GM18867 (cell line): ENCODE measurements at regions not wholly inside any gene's neighbourhood (a gene's known extent, or its start where the extent isn't known, plus 50 kb on each side); places are given as distances from the start of the nearest gene placed in this dataset.
"Not testable (repeated sequence)": the region's sequence is repeated elsewhere in the genome, so short reads cannot be mapped to it uniquely, and the experiment has no call there.

Experiments
- ATAC-seq: cut with Tn5 transposase; IDR thresholded peaks from one replicate; pipeline ENCODE4 v1.9.1; 2021; ENCODE audit warnings: mild to moderate bottlenecking, moderate library complexity; ENCODE audit not compliant: unreplicated experiment

GRCh38 chr19:30228835-30229524, 143.2 kb upstream of the ZNF536 start:
- ATAC-seq = no peak

GRCh38 chr19:30229525-30230174, 142.5 kb upstream of the ZNF536 start:
- ATAC-seq = no peak

GRCh38 chr19:30231408-30232318, 140.5 kb upstream of the ZNF536 start:
- ATAC-seq = no peak

DNA sequence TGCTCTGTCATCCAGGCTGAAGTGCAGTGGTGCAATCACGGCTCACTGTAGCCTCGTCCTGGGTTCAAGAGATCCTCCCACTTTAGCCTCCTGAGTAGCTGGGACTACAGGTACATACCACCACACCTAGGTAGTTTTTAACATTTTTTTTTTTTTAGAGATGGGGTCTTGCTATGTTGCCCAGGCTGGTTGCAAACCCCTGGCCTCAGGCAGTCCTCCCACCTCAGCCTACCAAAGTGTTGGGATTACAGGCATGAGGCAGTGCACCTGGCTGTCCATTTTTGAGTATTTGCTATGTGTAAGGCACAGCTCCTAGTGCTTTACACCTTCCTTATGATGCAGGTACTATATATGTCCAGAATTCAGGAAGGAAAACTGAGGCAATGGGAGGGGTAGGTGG, 138.8 kb upstream of the ZNF536 start:
- no peak for ATAC-seq

DNA sequence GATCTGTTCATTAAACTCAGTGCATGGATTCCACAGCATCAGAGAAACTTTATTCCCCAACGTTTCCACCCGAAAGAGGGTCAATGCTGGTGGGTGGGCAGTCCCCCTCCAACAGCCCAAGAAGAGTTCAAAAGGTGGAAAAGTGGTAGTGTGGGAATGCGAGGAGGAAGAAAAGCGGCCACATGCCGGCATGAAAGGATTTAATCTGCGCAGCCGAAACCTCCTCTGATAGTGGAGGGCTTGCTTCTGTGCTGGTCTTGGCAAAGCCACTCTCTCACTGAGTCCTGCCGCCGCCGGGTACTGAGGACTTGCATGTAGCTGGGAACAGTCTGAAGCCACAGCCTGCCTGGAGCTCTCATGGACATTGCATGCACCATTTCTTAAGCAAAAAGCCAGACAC, 136.2 kb upstream of the ZNF536 start:
- no peak for ATAC-seq

GRCh38 chr19:30236587-30236986, 135.6 kb upstream of the ZNF536 start:
- no peak for ATAC-seq

DNA sequence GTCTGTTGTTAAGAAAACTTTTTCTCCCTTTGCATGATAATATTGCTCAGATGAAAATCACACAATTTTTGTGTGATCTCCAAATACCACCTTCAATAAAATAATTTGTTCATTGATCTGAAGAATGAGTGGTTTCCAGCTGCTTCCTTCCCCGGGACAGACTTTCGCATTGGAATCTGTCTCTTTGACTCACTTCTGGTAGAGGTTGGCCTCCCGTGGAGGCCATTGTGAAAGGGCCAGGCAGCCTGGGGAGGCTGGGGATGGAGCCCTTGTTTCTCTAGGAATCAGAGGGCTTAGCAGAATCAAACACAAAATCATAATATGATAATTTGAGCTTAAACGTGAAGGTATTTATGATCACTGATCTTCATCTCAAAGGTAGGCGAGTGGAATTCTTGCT, 135.0 kb upstream of the ZNF536 start:
- ATAC-seq = no peak

- no peak for ATAC-seq
Measured at GRCh38 chr19:30240904-30241695, 131.1 kb upstream of the ZNF536 start.

- no peak for ATAC-seq
Measured at GRCh38 chr19:30244533-30244932, 127.7 kb upstream of the ZNF536 start.

GRCh38 chr19:30245401-30246039, 126.7 kb upstream of the ZNF536 start:
- no peak for ATAC-seq

DNA sequence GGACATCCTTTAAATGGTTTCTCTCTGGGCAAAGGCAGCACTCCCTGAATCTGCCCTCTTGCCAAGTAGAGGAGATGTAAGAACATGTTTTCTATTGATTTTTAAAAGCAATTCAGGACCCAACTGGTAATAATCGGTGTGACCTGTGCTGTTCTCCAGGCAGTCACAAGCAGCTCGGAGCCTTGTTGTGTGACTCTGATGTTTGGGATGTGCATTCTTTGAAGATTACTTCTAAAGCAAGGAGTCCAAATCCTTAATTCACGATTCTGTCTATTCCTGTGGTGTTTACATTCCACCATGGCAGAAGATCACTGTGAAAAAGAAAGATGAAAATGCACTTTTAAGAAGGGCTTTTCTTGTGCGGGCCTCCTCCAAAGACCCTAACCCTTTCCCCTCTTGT, 122.3 kb upstream of the ZNF536 start:
- ATAC-seq = no peak

DNA sequence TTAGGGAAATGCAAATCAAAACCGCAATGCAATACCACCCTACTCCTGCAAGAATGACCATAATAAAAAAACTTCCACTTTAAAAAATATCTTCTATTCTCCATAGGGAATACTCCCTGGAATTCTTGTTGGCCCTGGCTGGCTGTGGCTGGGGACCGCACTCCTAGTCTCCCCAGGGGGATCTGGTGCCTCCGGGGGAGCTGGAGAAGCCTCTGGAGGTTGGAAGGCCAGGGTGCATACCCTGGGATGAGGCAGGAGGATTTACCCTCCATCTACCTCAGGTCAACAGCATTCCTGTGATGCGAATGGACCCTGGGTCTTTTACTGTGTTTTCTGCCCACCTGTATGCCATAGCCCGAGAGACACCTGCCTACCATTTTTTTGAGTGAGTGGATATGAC, 120.0 kb upstream of the ZNF536 start:
- ATAC-seq = no peak

DNA sequence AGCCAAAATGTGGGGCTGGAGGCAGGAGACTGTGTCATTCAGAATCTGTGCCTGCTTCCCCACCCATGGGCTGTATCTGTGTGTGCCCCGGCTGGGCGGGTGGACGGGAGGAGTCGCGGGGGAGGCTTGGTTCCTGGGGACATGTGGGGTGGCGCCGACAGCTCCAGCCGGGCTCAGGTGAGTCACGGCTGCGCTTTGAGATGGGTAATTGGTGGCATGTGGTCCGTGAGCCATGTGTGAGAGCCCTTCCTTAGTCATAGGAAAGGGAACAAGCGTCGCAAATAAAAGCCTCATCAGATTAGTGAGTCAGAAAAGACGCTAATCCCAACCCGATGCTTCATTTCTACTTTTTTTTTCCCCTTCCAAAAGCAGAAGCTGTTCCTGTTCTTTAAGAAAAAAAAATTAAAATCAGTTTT, 118.6 kb upstream of the ZNF536 start:
- no peak for ATAC-seq

DNA sequence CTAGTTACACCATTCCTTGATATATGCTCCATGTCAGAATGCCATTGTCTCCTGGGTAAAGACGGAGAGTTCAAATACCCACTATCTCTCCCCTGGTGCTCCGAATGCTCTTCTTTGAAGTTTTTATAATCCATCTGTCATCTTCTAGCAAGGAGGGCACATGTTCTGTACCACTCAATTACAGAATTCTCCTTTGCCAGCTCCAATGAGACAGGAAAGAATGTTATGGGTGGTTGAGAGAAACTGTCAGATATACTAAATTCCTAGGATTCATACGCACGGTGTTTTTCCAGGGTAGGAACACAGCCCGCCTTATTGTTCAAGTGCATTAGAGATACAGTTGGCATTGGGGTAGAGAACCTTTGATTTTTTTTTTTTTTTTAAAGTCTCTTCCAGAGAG, 118.0 kb upstream of the ZNF536 start:
- ATAC-seq = no peak

GRCh38 chr19:30254789-30255188, 117.4 kb upstream of the ZNF536 start:
- ATAC-seq = no peak

DNA sequence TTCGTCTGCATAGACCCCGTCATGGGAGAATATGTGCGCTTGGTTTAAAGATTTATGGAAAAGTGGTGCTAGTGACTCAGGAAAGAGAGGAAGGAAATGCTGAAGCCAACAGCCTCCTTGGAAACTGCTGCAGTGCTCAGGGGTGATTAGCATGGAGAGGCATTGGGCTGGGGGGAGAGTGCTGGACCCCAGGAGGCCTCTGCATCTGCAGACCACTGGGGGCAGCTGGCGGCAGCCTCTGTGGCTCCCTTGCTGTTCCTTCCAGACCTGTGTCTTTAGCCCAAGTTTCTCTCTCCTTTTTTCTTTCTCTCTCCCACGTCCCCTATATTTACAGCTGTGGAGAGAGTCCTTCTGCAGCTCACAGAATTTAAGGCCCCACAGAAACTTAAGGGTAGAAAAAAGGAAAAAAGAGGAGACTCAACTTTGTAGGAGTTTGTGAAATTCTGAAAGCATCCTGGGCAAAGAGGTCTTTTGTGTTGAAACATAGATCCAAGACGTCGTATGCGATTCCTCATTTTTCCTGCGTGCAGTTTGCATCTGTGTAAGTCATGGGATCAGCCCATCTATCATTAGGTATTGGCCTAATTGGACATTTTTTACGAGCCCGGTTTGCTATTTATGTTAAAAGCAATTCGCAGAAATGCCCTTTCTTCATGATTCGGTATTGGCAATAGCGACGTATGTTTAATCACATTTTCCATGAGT, 116.2 kb upstream of the ZNF536 start:
- no peak for ATAC-seq

- no peak for ATAC-seq
Measured at GRCh38 chr19:30256496-30256850, 115.7 kb upstream of the ZNF536 start.

DNA sequence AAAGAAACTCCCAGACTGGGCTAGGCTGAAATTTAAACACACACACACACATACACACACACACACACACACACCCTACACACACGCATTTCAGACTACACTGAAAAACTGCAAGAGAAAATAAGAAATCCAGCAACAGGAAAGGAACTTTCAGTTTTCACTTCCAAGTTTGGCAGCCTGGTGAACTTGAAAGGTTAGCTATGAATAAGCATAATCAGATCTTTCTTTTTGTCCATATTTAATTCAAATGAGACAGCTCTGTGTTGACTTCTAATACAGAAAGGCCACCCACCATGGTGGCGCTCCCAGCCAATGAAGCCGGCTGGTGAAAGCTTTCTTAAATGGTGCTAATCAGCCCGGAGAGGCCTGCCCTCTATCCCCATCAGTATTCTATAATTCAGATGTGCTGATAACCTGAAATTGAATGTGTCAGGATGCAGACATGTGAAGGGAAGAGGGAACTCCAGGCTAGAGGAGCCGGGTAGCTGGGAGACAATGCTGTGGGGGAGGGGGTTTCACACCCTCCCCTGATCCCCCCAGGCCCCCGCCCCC, 108.3 kb upstream of the ZNF536 start:
- ATAC-seq = no peak

GRCh38 chr19:30265918-30266317, 106.3 kb upstream of the ZNF536 start:
- ATAC-seq = not testable (repeated sequence)

GRCh38 chr19:30266687-30267086, 105.5 kb upstream of the ZNF536 start:
- no peak for ATAC-seq
